ENCODE measurements at regions not wholly inside any gene's neighbourhood (a gene's known extent, or its start where the extent isn't known, plus 50 kb on each side); places are given as distances from the start of the nearest gene placed in this dataset.

DNA sequence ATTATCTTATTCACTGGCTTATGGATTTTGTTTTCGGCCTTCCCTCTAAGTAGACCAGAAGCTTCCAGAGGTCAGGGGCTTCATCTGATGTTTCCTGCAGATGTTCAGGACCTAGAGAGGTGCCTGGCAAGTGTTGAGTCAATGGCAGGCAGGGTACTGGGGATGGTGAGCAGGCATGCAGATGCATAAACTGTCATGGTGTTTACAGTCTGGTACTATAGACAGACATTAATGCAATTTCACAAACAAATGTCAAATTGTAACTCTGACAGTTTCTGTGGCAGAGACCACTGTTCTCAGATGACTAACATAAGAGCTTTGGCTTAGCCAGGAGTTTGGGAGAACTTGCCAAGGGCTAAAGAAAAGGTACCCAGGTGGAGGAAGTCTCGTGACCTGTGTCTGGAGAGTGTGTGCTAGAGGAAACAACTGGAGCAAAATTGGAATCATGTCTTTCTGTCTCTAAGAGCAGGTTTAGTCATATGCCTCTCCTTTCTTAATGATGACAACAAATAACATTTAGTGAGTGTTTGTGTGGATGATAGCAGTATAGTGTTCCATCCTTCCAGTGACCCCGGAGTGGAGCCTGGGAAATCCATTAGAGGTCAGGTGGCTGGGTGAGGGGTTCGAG is 53.7 kb upstream of the TRAK1 start:
- no peak for DNase-seq (ENCODE audit: low spot score)

GRCh38 chr3:42036483-42036823 is 54.7 kb upstream of the TRAK1 start:
- DNase-seq (ENCODE audit: low spot score): no peak

- DNase-seq (ENCODE audit: low spot score): no peak
These were observed 55.2 kb upstream of the TRAK1 start for GRCh38 chr3:42035816-42036482.

GRCh38 chr3:42035007-42035406 is 56.1 kb upstream of the TRAK1 start:
- DNase-seq (ENCODE audit: low spot score): no peak

- DNase-seq (ENCODE audit: low spot score): no peak
These were observed 57.4 kb upstream of the TRAK1 start for GRCh38 chr3:42033741-42034140.

GRCh38 chr3:42032693-42033349 is 58.3 kb upstream of the TRAK1 start:
- no peak for DNase-seq (ENCODE audit: low spot score)

- peak; percentile 24 for DNase-seq (ENCODE audit: low spot score)
These were observed 59.2 kb upstream of the TRAK1 start for GRCh38 chr3:42031808-42032480.

DNA sequence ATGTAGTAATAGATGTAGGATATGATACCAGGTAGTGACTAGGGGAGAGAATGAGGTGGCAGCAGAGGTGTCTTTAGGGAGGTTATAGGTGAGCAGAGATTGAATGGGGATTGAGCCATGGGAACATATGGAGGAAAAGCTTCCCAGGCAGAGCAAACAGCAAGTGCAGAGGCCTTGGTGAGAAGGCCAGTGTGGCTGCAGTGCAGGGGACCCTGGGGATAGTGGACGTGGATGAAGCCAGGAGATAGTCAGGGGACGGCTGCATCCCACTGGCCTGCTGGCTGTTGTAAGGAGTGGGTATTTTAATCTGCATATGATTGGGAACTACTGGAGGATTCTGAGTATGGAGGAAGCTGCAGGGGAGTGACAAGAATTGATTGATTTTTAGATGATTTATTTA is 62.7 kb upstream of the TRAK1 start:
- no peak for DNase-seq (ENCODE audit: low spot score)

GRCh38 chr3:42027571-42027970 is 63.6 kb upstream of the TRAK1 start:
- DNase-seq (ENCODE audit: low spot score): no peak

GRCh38 chr3:42025370-42026138 is 63.7 kb upstream of the ULK4 start:
- DNase-seq (ENCODE audit: low spot score): peak; percentile 92

DNA sequence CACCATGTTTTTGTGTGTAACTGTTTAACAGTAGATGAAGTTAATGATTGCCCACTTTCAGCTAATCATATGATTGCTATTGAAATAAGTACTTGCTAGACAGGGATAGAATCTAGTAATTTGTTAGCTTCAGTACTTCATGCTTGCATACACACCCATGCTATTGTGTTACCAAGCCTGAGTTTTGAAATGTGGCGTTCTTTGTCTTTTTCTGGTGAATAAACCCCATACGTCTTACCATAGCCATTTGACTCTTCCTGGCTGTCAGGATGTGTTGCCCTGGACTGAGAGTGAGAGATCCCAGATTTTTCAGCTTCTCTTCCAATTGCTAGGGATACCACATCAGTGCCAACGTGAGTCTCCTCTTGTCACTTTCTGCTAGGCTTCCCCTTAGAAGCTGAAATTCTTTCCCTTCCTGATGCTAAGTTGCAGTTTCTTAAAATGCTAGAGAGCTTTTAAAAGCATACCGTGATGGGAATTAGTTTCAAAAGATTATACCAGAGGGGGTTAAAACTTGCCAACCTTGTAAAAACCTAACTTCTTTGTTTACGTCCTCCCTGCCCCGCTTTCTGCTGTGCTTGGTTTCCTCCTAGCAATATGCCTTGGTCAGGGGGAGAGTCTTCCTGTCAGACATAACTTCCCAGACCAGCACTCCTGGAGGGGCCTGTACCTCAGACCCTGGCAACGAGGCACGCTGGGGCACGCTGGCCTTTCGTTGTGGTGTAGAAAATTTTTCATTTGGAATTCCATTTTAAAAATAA is 62.9 kb upstream of the ULK4 start:
- peak; percentile 35 for DNase-seq (ENCODE audit: low spot score)

GRCh38 chr3:42023380-42023779 is 61.5 kb upstream of the ULK4 start:
- no peak for DNase-seq (ENCODE audit: low spot score)

DNA sequence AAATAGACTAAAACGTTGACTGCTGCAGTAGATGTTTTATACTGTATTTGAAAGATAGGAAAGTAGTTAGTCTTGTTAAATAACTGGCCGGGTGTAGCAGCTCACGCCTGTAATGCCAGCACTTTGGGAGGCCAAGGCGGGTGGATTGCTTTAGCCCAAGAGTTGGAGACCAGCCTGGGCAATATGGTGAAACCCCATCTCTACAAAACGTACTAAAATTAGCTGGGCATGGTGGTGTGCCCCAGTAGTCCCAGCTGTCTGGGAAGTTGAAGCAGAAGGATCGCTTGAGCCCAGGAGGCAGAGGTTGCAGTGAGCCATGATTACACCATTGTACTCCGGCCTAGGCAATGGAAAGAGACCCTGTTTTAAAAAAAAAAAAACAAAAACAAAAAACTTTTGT is 60.5 kb upstream of the ULK4 start:
- DNase-seq (ENCODE audit: low spot score): no peak

DNA sequence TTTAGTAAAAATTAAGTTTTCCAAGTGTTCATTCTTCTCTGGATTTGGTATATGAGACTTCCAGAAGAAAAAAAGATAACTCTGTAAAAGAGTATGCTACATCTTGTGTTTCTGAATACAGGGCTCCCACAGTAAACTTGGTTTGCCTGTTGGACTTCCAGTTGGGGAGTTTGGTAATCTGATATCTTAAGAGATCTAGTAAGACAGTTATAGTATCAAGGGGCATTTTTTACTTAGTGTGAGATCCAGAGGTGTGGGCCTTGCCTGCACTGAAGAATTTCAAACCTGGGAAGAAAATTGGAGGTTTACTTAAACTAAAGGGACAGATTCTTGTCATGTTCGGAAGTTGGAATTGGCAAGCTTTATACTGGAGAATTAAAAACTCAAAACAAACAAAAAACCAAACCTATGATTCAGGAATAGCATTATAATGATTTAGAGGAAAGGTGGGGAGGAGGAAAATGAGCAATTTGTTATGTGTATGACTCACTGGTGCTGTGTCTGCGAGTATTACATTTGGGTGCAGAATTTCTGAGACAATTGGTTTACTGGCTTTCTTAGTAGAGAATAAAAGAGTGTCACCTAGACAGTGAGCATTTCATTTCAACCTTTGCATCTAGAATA is 58.9 kb upstream of the ULK4 start:
- DNase-seq (ENCODE audit: low spot score): no peak

DNA sequence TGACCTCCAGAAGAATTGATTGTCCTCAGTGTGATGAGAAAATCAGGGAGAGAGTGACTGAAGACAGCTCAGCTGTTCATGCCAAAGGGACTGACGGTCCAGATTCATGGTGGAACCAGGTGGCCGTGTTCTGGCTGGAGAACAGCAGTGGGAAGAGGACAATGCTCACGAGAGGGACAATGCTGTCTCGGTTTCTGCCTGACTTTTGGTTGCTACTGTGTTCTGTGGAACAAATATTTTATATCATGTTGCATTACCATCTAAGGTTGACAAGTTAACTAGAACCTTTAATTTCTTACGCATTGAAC is 58.0 kb upstream of the ULK4 start:
- DNase-seq (ENCODE audit: low spot score): no peak

- no peak for DNase-seq (ENCODE audit: low spot score)
These were observed 57.4 kb upstream of the ULK4 start for GRCh38 chr3:42019144-42019952.

- peak; percentile 37 for DNase-seq (ENCODE audit: low spot score)
These were observed 53.1 kb upstream of the ULK4 start for GRCh38 chr3:42014921-42015533.

GRCh38 chr3:42014458-42014920 is 52.6 kb upstream of the ULK4 start:
- peak; percentile 34 for DNase-seq (ENCODE audit: low spot score)

GRCh38 chr3:42013691-42014457 is 52.0 kb upstream of the ULK4 start:
- DNase-seq (ENCODE audit: low spot score): peak; percentile 28

All from globus pallidus (tissue), 1 donor.